HFF-Myc (cell line): ENCODE measurements at regions not wholly inside any gene's neighbourhood (a gene's known extent, or its start where the extent isn't known, plus 50 kb on each side); places are given as distances from the start of the nearest gene placed in this dataset.
A peak's percentile ranks its signal among the peaks of the same experiment; 100 is the strongest.

Experiments used
- DNase-seq: peaks from one replicate; pipeline ENCODE4 v3.0.0-alpha.2; 2011; ENCODE audit warnings: low read depth; ENCODE audit errors: extremely low read depth
- H3K4me3 ChIP-seq: replicated peaks from 2 replicates; pipeline ENCODE4 v1.5.1; 2011; ENCODE audit warnings: low read depth, mild to moderate bottlenecking, control low read depth, low read length
- TF ChIP-seq, protein P1 (sequence below): IDR thresholded peaks from 2 replicates; pipeline ENCODE4 v1.5.1; 2012; ENCODE audit warnings: mild to moderate bottlenecking, low read depth, low read length, control low read depth; ENCODE audit errors: missing control alignments

GRCh38 chr6:137291441-137291840, 72.3 kb upstream of the IFNGR1 start:
- peak; percentile 63 for DNase-seq
- no peak overlapping the region for H3K4me3 ChIP-seq

GRCh38 chr6:137290601-137291261, 71.5 kb upstream of the IFNGR1 start:
- DNase-seq: no peak
- H3K4me3 ChIP-seq: no peak overlapping the region
- TF ChIP-seq, protein P1, sequence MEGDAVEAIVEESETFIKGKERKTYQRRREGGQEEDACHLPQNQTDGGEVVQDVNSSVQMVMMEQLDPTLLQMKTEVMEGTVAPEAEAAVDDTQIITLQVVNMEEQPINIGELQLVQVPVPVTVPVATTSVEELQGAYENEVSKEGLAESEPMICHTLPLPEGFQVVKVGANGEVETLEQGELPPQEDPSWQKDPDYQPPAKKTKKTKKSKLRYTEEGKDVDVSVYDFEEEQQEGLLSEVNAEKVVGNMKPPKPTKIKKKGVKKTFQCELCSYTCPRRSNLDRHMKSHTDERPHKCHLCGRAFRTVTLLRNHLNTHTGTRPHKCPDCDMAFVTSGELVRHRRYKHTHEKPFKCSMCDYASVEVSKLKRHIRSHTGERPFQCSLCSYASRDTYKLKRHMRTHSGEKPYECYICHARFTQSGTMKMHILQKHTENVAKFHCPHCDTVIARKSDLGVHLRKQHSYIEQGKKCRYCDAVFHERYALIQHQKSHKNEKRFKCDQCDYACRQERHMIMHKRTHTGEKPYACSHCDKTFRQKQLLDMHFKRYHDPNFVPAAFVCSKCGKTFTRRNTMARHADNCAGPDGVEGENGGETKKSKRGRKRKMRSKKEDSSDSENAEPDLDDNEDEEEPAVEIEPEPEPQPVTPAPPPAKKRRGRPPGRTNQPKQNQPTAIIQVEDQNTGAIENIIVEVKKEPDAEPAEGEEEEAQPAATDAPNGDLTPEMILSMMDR: no peak

More at GRCh38 chr6:137291441-137291840, 72.3 kb upstream of the IFNGR1 start:
- TF ChIP-seq, protein P1: no peak

GRCh38 chr6:137286916-137287315, 67.7 kb upstream of the IFNGR1 start:
- TF ChIP-seq, protein P1: no peak
- no peak for DNase-seq
- H3K4me3 ChIP-seq: no peak overlapping the region

DNA sequence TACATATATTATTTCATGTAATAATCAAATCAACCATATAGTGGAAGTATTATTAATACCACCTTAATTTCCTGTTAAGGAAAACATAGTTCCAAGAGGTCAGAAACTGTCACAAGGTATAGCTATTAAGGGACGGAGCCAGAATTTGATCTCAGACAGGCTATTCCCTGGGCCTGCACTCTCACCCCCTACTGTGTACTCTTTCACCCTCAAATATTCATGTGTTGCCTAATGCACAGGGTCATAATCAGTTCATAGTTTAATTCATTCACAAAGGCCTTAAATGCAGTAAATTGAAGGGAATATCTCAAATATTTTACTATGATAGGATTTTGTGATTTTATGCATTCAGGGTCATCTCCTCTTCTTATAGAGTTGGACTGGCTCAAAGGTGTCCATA, 67.2 kb upstream of the IFNGR1 start:
- TF ChIP-seq, protein P1: no peak
- no peak overlapping the region for H3K4me3 ChIP-seq
- DNase-seq: no peak

GRCh38 chr6:137284811-137285110, 65.6 kb upstream of the IFNGR1 start:
- TF ChIP-seq, protein P1: no peak
- H3K4me3 ChIP-seq: no peak overlapping the region
- no peak for DNase-seq

GRCh38 chr6:137283940-137284810, 65.0 kb upstream of the IFNGR1 start:
- no peak overlapping the region for H3K4me3 ChIP-seq
- TF ChIP-seq, protein P1: no peak
- no peak for DNase-seq
